Vagina (tissue), 2 donors: ENCODE measurements at regions not wholly inside any gene's neighbourhood (a gene's known extent, or its start where the extent isn't known, plus 50 kb on each side); places are given as distances from the start of the nearest gene placed in this dataset.

Source experiments
- CTCF ChIP-seq, 3 experiments: fragments of 450-650 bp in 2 of 3; fragments of 200-600 bp in 1 of 3; sonication (generic) in 1 of 3; IDR thresholded peaks; one replicate each; pipeline ENCODE4 v1.5.1; 2017 to 2019; ENCODE audit warnings: antibody characterized with exemption in 3 of 3, mild to moderate bottlenecking in 2 of 3, moderate library complexity in 2 of 3
- POLR2A ChIP-seq, 2 donors: fragments of 450-650 bp; IDR thresholded peaks; one replicate each; pipeline ENCODE4 v1.6.1; 2017; ENCODE audit warnings: antibody characterized with exemption in 2 of 2, mild to moderate bottlenecking in 2 of 2, moderate library complexity in 2 of 2
- POLR2AphosphoS5 ChIP-seq, 2 donors: sonication (generic); formaldehyde crosslinking; IDR thresholded peaks; one replicate each; pipeline ENCODE4 v1.9.0; 2017; ENCODE audit warnings: antibody characterized with exemption in 2 of 2, mild to moderate bottlenecking in 2 of 2, low read depth in 1 of 2; ENCODE audit not compliant: insufficient read depth in 1 of 2

GRCh38 chrX:138484451-138484850 lies 227.1 kb downstream of the FGF13 start:
- no peak for TF ChIP-seq CTCF (IDR thresholded peaks at IDR 0.05)
- TF ChIP-seq POLR2A (IDR thresholded peaks at IDR 0.05), result no peak
- TF ChIP-seq POLR2AphosphoS5 (IDR thresholded peaks at IDR 0.05; ENCODE audit: insufficient read depth in 1 of 2, low read depth in 1 of 2), result no peak
